HCT116 (cell line): ENCODE measurements at regions not wholly inside any gene's neighbourhood (a gene's known extent, or its start where the extent isn't known, plus 50 kb on each side); places are given as distances from the start of the nearest gene placed in this dataset.

Experiments
- ATAC-seq: fragments of 200-7000 bp; cut with Tn5 transposase; 2 replicates; pipeline ENCODE4 v1.9.1; 2020; ENCODE audit warnings: mild to moderate bottlenecking, moderate library complexity
- BruUV-seq: library from RNA; stranded (reverse); fragments of 400-500 nt; replicated peaks from 2 replicates; lab custom pipeline; 2021; lab: Mats Ljungman, UMichigan
- CTCF ChIA-PET: fragments of 300-600 bp; sonication (Branson Sonifier 250); formaldehyde crosslinking; loops from one replicate; lab custom pipeline; 2021; ENCODE audit warnings: antibody characterized with exemption; lab: Charles Lee
- POLR2A ChIA-PET: fragments of 300-600, 350-600 bp; sonication (Branson Sonifier 250); formaldehyde crosslinking; loops from one replicate; lab custom pipeline; 2021; ENCODE audit warnings: antibody characterized with exemption; lab: Charles Lee
- RAD21 ChIA-PET, 2 experiments: fragments of 300-600 bp; sonication (Branson Sonifier 250); formaldehyde crosslinking; loops; one replicate each; lab custom pipeline; 2023; ENCODE audit warnings: low total read pairs in 2 of 2; ENCODE audit not compliant: uncharacterized antibody in 2 of 2, unreplicated experiment in 2 of 2, low non-redundant PET in 1 of 2; lab: Charles Lee
- DNase-seq: peaks from one replicate; pipeline ENCODE4 v3.0.0-alpha.2; 2010; ENCODE audit warnings: low read depth, low spot score
- H2AFZ ChIP-seq: fragments of 200-600 bp; shearing (Covaris generic), sonication (generic); 2 replicates; pipeline ENCODE4 v1.6.1; 2017; ENCODE audit warnings: low read depth, mixed run types, mixed read lengths, antibody characterized with exemption, low read length; ENCODE audit not compliant: poor library complexity, severe bottlenecking
- H3K27ac ChIP-seq: 2 replicates; pipeline ENCODE4 v1.5.1; 2012; ENCODE audit warnings: low read depth, low read length
- H3K27me3 ChIP-seq: fragments of 200-600 bp; sonication (generic); 2 replicates; pipeline ENCODE4 v1.6.1; 2016; ENCODE audit warnings: mixed run types, low read length, mixed read lengths; ENCODE audit not compliant: insufficient read depth
- H3K36me3 ChIP-seq, 2 experiments: fragments of 200-500 bp in 1 of 2; fragments of 200-600 bp in 1 of 2; sonication (Bioruptor generic) in 1 of 2; sonication (generic) in 1 of 2; 2 replicates each; pipeline versions ENCODE4 v1.5.1 to v1.6.1; 2014 to 2016; ENCODE audit warnings: low read length in 2 of 2, inconsistent platforms in 1 of 2, mixed read lengths in 1 of 2, mixed run types in 1 of 2; ENCODE audit not compliant: insufficient read depth in 2 of 2, control insufficient read depth in 1 of 2
- H3K4me1 ChIP-seq, 2 experiments: fragments of 200-600 bp in 1 of 2; sonication (generic) in 1 of 2; 2 replicates each; pipeline versions ENCODE4 v1.5.1 to v1.6.1; 2012 to 2017; ENCODE audit warnings: low read length in 2 of 2, inconsistent platforms in 1 of 2, mild to moderate bottlenecking in 1 of 2, mixed read lengths in 1 of 2, mixed run types in 1 of 2, moderate library complexity in 1 of 2; ENCODE audit not compliant: insufficient read depth in 2 of 2, control insufficient read depth in 1 of 2
- H3K4me2 ChIP-seq: fragments of 200-600 bp; sonication (generic); 2 replicates; pipeline ENCODE4 v1.6.1; 2017; ENCODE audit warnings: mixed run types, low read length, mixed read lengths
- H3K4me3 ChIP-seq, 2 experiments: fragments of 200-600 bp in 1 of 2; sonication (generic) in 1 of 2; replicated peaks in 1 of 2; 2 replicates each; pipeline ENCODE4 v1.5.1; 2011 to 2016; ENCODE audit warnings: low read length in 2 of 2, control low read depth in 1 of 2, low read depth in 1 of 2, mild to moderate bottlenecking in 1 of 2, mixed read lengths in 1 of 2, mixed run types in 1 of 2
- H3K79me2 ChIP-seq: fragments of 200-600 bp; sonication (generic); 2 replicates; pipeline ENCODE4 v1.6.1; 2017; ENCODE audit warnings: mild to moderate bottlenecking, mixed run types, low read length, moderate library complexity, mixed read lengths; ENCODE audit not compliant: insufficient read depth
- H3K9ac ChIP-seq: fragments of 200-600 bp; sonication (generic); 2 replicates; pipeline ENCODE4 v1.6.1; 2016; ENCODE audit warnings: low read length, mixed read lengths
- H3K9me2 ChIP-seq: fragments of 200-600 bp; sonication (generic), shearing (Covaris generic); 2 replicates; pipeline ENCODE4 v1.6.1; 2017; ENCODE audit warnings: mixed run types, mild to moderate bottlenecking, moderate library complexity; ENCODE audit not compliant: insufficient read depth
- H3K9me3 ChIP-seq, 2 experiments: fragments of 200-500 bp in 1 of 2; fragments of 200-600 bp in 1 of 2; sonication (Bioruptor generic) in 1 of 2; sonication (generic) in 1 of 2; 2 replicates each; pipeline ENCODE4 v1.6.1; 2014 to 2017; ENCODE audit warnings: low read length in 2 of 2, mixed read lengths in 2 of 2, inconsistent platforms in 1 of 2, low read depth in 1 of 2, mild to moderate bottlenecking in 1 of 2, mixed run types in 1 of 2, moderate library complexity in 1 of 2; ENCODE audit not compliant: control insufficient read depth in 1 of 2, insufficient read depth in 1 of 2
- H4K20me1 ChIP-seq: fragments of 200-600 bp; sonication (generic), shearing (Covaris generic); 2 replicates; pipeline ENCODE4 v1.6.1; 2017; ENCODE audit warnings: mixed run types, mild to moderate bottlenecking, moderate library complexity; ENCODE audit not compliant: insufficient read depth
- ATF3 ChIP-seq: IDR thresholded peaks from 2 replicates; pipeline ENCODE4 v1.6.1; 2012
- CBX3 ChIP-seq: IDR thresholded peaks from 2 replicates; pipeline ENCODE4 v1.6.1; 2012; ENCODE audit warnings: low read depth
- CEBPB ChIP-seq: IDR thresholded peaks from 2 replicates; pipeline ENCODE4 v1.6.1; 2012; ENCODE audit warnings: low read depth
- CTCF ChIP-seq, 3 experiments: fragments of 200-600 bp in 1 of 3; sonication (generic) in 1 of 3; IDR thresholded peaks in 2 of 3; conservative IDR thresholded peaks in 1 of 3; 2 replicates each; pipeline ENCODE4 v1.5.1; 2012 to 2017; ENCODE audit warnings: low read depth in 2 of 3, low read length in 2 of 3, antibody characterized with exemption in 1 of 3, borderline replicate concordance in 1 of 3, control low read depth in 1 of 3, mild to moderate bottlenecking in 1 of 3, mixed read lengths in 1 of 3, mixed run types in 1 of 3, moderate library complexity in 1 of 3; ENCODE audit not compliant: insufficient read depth in 1 of 3
- ELF1 ChIP-seq: IDR thresholded peaks from 2 replicates; pipeline ENCODE4 v1.6.1; 2012; ENCODE audit warnings: low read depth, borderline replicate concordance
- EZH2phosphoT487 ChIP-seq: fragments of 200-600 bp; IDR thresholded peaks from 2 replicates; pipeline ENCODE4 v1.6.1; 2018; ENCODE audit warnings: antibody characterized with exemption, borderline replicate concordance
- FOSL1 ChIP-seq: IDR thresholded peaks from 2 replicates; pipeline ENCODE4 v1.6.1; 2012; ENCODE audit warnings: low read depth
- JUND ChIP-seq: IDR thresholded peaks from 2 replicates; pipeline ENCODE4 v1.6.1; 2012
- MAX ChIP-seq: IDR thresholded peaks from 2 replicates; pipeline ENCODE4 v1.6.1; 2012
- POLR2A ChIP-seq: IDR thresholded peaks from 2 replicates; pipeline ENCODE4 v1.7.0; 2011; ENCODE audit warnings: borderline replicate concordance; ENCODE audit not compliant: insufficient read depth, insufficient read length; ENCODE audit errors: extremely low read depth
- POLR2AphosphoS5 ChIP-seq: IDR thresholded peaks from 2 replicates; pipeline ENCODE4 v1.6.1; 2011; ENCODE audit warnings: mild to moderate bottlenecking, low read depth, low read length, moderate library complexity
- RAD21 ChIP-seq: IDR thresholded peaks from 2 replicates; pipeline ENCODE4 v1.6.1; 2012; ENCODE audit warnings: low read depth, mild to moderate bottlenecking
- REST ChIP-seq: IDR thresholded peaks from 2 replicates; pipeline ENCODE4 v1.6.1; 2012; ENCODE audit warnings: low read depth
- SIN3A ChIP-seq: IDR thresholded peaks from 2 replicates; pipeline ENCODE4 v1.6.1; 2012; ENCODE audit warnings: low read depth
- SRF ChIP-seq: IDR thresholded peaks from 2 replicates; pipeline ENCODE4 v1.6.1; 2012; ENCODE audit warnings: low read depth
- TCF7L2 ChIP-seq: IDR thresholded peaks from 2 replicates; pipeline ENCODE4 v1.7.0; 2011; ENCODE audit warnings: borderline replicate concordance, inconsistent platforms; ENCODE audit not compliant: insufficient read depth, insufficient read length; ENCODE audit errors: extremely low read depth
- YY1 ChIP-seq: IDR thresholded peaks from 2 replicates; pipeline ENCODE4 v1.6.1; 2011; ENCODE audit warnings: low read length, low read depth, moderate library complexity, mild to moderate bottlenecking; ENCODE audit not compliant: insufficient replicate concordance; ENCODE audit errors: extremely low read depth
- ZBTB33 ChIP-seq: IDR thresholded peaks from 2 replicates; pipeline ENCODE4 v1.6.1; 2011; ENCODE audit warnings: mild to moderate bottlenecking, low read length, moderate library complexity; ENCODE audit not compliant: insufficient replicate concordance; ENCODE audit errors: extremely low read depth
- ZFX ChIP-seq: fragments of 450-650 bp; IDR thresholded peaks from 2 replicates; pipeline ENCODE4 v1.6.1; 2017
- ZNF274 ChIP-seq: fragments of 200-500 bp; sonication (Bioruptor generic); IDR thresholded peaks from 2 replicates; pipeline ENCODE4 v1.6.1; 2014; ENCODE audit warnings: mild to moderate bottlenecking, low read depth, low read length, inconsistent platforms
- intact Hi-C: fragments of 100-400 bp; cut with micrococcal nuclease; formaldehyde crosslinking; loops from 2 replicates; pipeline ENCODE4 v1.10.0; 2022

- no peak overlapping the region for H2AFZ ChIP-seq
- H3K27ac ChIP-seq = no peak overlapping the region
- no peaks in the 10 kb centered on the region for H3K4me1 ChIP-seq
- CTCF ChIA-PET = no interaction called here
- H3K4me3 ChIP-seq = no peak overlapping the region
- H3K27me3 ChIP-seq = no peaks in the 10 kb centered on the region
- DNase-seq (no peak), ATAC-seq (no peak)
- H4K20me1 ChIP-seq = no peaks in the 10 kb centered on the region
- no peaks in the 10 kb centered on the region for H3K9me2 ChIP-seq
- H3K9me3 ChIP-seq = no peaks in the 10 kb centered on the region
- no TSS peak for BruUV-seq
- RAD21 ChIA-PET = no interaction called here
- H3K9ac ChIP-seq = no peak overlapping the region
- POLR2A ChIA-PET = no interaction called here
- H3K4me2 ChIP-seq = no peak overlapping the region
- intact Hi-C loops = no loop called here
- TF ChIP-seq TCF7L2 = no peak
- TF ChIP-seq POLR2A = no peak
- no peak for TF ChIP-seq EZH2phosphoT487
- TF ChIP-seq CBX3 = no peak
- TF ChIP-seq ATF3 = no peak
- no peak for TF ChIP-seq CEBPB
- TF ChIP-seq SRF = no peak
- no peak for TF ChIP-seq JUND
- no peak for TF ChIP-seq CTCF (IDR thresholded peaks at IDR 0.05 in 2 of 3, conservative IDR thresholded peaks at IDR 0.05 in 1 of 3; ENCODE audit: borderline replicate concordance in 1 of 3, insufficient read depth in 1 of 3, low read depth in 2 of 3, low read length in 2 of 3)
- no peak for TF ChIP-seq ZFX
- no peak for TF ChIP-seq ZNF274
- TF ChIP-seq POLR2AphosphoS5 = no peak
- no peak for TF ChIP-seq REST
- no peak for TF ChIP-seq YY1
- no peak for TF ChIP-seq RAD21
- TF ChIP-seq MAX = no peak
- TF ChIP-seq SIN3A = no peak
- TF ChIP-seq FOSL1 = no peak
- TF ChIP-seq ELF1 = no peak
- TF ChIP-seq ZBTB33 = no peak
- H3K36me3 ChIP-seq = no peaks in the 10 kb centered on the region
- no peaks in the 10 kb centered on the region for H3K79me2 ChIP-seq
Observed at GRCh38 chr15:39358441-39359041, 222.3 kb upstream of the THBS1 start.
